SJSA1 (cell line): ENCODE measurements at regions not wholly inside any gene's neighbourhood (a gene's known extent, or its start where the extent isn't known, plus 50 kb on each side); places are given as distances from the start of the nearest gene placed in this dataset.

Source experiments
- DNase-seq, 2 experiments: peaks; one replicate each; pipeline ENCODE4 v3.0.0-alpha.2; 2015 to 2020; ENCODE audit warnings: low spot score in 2 of 2, low read depth in 1 of 2
- H3K27ac ChIP-seq: fragments of 250-450 bp; sonication (Bioruptor Pico); 2 replicates; pipeline ENCODE4 v1.5.1; 2020; ENCODE audit warnings: mild to moderate bottlenecking, moderate library complexity
- H3K27me3 ChIP-seq: fragments of 250-450 bp; sonication (Bioruptor Pico); replicated peaks from 2 replicates; pipeline ENCODE4 v1.5.1; 2020; ENCODE audit warnings: mild to moderate bottlenecking, moderate library complexity
- H3K36me3 ChIP-seq: fragments of 250-450 bp; sonication (Bioruptor Pico); 2 replicates; pipeline ENCODE4 v1.5.1; 2020; ENCODE audit warnings: mild to moderate bottlenecking
- H3K4me1 ChIP-seq: fragments of 250-450 bp; sonication (Bioruptor Pico); replicated peaks from 2 replicates; pipeline ENCODE4 v1.6.1; 2021; ENCODE audit warnings: mild to moderate bottlenecking
- H3K4me3 ChIP-seq: fragments of 250-450 bp; sonication (Bioruptor Pico); 2 replicates; pipeline ENCODE4 v1.5.1; 2020; ENCODE audit warnings: mild to moderate bottlenecking
- H3K9me3 ChIP-seq: fragments of 250-450 bp; sonication (Bioruptor Pico); replicated peaks from 2 replicates; pipeline ENCODE4 v1.5.1; 2020; ENCODE audit warnings: mild to moderate bottlenecking

DNA sequence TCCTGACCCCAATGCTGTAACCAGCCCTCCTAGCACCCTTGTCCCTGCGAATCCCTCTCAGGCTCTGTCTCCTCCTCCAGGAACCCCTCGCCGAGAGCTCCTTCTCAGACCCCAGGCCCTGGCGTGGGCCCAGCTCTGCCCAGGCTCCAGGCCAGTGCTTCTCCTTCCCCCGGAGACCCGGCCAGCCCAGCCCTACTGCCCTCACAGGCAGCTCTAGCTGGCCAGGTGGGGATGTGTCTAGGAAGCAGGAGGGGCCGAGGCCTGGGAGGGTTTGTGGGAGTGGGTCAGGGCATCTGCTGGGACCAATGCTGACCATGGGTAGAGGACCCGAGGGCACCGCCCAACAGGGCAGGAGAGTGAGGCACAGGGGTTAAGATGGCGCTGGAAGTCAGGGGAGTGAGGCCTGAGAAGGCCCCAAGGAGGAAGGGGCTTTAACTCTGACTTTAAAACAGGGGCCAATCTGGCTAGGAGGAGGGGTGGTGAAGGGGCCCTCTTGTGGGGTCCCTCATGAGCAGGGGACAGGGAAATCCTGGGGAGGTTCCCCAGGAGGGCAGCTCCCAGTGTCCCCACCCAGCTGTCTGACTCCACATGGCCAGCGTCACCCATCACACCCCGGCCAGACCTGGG, 64.7 kb upstream of the NKX1-1 start:
- no peaks in the 10 kb centered on the region for H3K4me1 ChIP-seq
- no peak for DNase-seq
- no peaks in the 10 kb centered on the region; the same call in 1 of the 2 replicates for H3K27me3 ChIP-seq
- H3K4me3 ChIP-seq, result no peak overlapping the region
- no peaks in the 10 kb centered on the region for H3K36me3 ChIP-seq
- no peak overlapping the region for H3K27ac ChIP-seq
- H3K9me3 ChIP-seq, result no peaks in the 10 kb centered on the region

- no peaks in the 10 kb centered on the region for H3K9me3 ChIP-seq
- H3K4me3 ChIP-seq, result no peak overlapping the region
- no peaks in the 10 kb centered on the region for H3K36me3 ChIP-seq
- H3K27ac ChIP-seq, result no peak overlapping the region
- H3K4me1 ChIP-seq, result no peaks in the 10 kb centered on the region
- no peaks in the 10 kb centered on the region; the same call in 1 of the 2 replicates for H3K27me3 ChIP-seq
- no peak for DNase-seq
Measured at GRCh38 chr4:1470393-1470670, 64.1 kb upstream of the NKX1-1 start.

- no peak overlapping the region for H3K4me3 ChIP-seq
- no peaks in the 10 kb centered on the region for H3K4me1 ChIP-seq
- DNase-seq, result no peak
- no peaks in the 10 kb centered on the region for H3K9me3 ChIP-seq
- H3K27me3 ChIP-seq, result no peaks in the 10 kb centered on the region; the same call in 1 of the 2 replicates
- H3K27ac ChIP-seq, result no peak overlapping the region
- no peaks in the 10 kb centered on the region for H3K36me3 ChIP-seq
Measured at GRCh38 chr4:1469607-1470392, 63.6 kb upstream of the NKX1-1 start.

DNA sequence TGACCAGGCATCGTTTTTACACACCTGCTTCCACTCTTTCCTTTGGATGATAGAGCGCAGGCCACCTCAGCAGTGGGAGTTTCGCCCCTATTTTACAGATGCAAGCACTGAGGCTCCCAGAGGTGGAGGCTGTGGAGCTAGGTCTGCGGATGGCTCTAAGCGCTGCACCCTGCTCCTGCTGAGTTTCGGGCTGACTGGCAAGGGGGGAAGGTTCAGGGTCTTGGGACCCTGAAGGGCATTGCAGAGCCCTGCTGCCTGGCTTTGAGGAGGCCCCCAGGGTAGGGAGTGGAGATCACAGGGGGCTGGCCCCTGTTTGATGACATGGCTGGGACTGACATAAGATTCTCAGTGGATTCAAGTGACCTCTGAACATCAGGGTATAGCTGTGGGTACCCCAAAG, 62.8 kb upstream of the NKX1-1 start:
- no peak overlapping the region for H3K27ac ChIP-seq
- DNase-seq, result no peak
- H3K4me1 ChIP-seq, result no peaks in the 10 kb centered on the region
- H3K27me3 ChIP-seq, result no peaks in the 10 kb centered on the region; the same call in 1 of the 2 replicates
- no peaks in the 10 kb centered on the region for H3K9me3 ChIP-seq
- no peaks in the 10 kb centered on the region for H3K36me3 ChIP-seq
- H3K4me3 ChIP-seq, result no peak overlapping the region

DNA sequence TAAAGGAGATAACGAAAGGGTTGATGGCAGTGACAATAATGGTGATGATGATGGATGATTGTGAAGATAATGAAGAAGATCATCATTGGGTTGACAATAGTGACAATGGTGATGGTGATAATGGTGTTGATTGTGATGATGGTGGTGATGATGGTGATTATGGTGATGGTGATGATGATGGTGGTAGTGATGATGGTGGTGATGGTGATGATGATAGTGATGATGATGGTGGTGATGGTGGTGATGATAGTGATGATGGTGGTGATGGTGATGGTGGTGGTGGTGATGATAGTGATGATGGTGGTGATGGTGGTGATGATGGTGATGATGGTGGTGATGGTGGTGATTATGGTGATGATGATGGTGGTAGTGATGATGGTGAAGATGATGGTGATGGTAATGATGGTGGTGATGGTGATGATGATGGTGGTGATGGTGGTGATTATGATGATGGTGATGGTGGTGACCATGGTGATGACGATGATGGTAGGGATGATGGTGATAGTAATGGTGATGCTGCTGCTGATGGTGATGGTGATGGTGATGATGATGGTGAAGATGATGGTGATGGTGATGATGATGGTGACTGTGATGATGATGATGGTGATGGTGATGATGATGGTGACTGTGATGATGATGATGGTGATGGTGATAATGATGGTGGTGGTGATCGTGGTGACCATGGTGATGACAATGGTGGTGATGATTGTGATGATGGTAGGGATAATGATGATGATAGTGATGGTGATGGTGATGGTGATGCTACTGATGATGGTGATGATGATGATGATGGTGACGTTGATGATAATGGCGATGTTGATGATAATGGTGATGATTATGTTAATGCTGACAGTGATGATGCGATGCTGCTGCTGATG, 61.6 kb upstream of the NKX1-1 start:
- H3K27me3 ChIP-seq, result peaks cover 2% of the 10 kb centered on the region; the same call in 1 of the 2 replicates
- no peak overlapping the region for H3K4me3 ChIP-seq
- H3K4me1 ChIP-seq, result no peaks in the 10 kb centered on the region
- no peak for DNase-seq
- no peaks in the 10 kb centered on the region for H3K9me3 ChIP-seq
- no peak overlapping the region for H3K27ac ChIP-seq
- H3K36me3 ChIP-seq, result no peaks in the 10 kb centered on the region

DNA sequence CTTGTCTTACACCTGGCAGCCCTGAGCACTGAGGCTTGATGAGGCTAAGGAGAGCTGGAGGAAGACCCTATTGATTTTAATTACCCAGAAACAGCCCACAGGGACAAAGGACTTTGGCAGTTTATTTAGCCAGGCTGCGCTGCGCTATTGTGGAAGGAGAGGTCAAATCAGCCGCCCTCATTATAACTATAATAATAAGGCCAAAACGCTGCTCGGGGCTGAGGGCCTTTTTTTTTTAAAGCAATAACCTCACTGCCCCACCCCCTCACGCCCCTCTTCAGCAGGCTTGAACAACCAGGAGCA, 60.6 kb upstream of the NKX1-1 start:
- Histone ChIP-seq H3K4me3 (no peak overlapping the region), H3K27ac (no peak overlapping the region), H3K27me3 (peaks cover 4% of the 10 kb centered on the region; the same call in 1 of the 2 replicates), H3K9me3 (no peaks in the 10 kb centered on the region), H3K36me3 (no peaks in the 10 kb centered on the region), H3K4me1 (no peaks in the 10 kb centered on the region)
- no peak for DNase-seq

DNA sequence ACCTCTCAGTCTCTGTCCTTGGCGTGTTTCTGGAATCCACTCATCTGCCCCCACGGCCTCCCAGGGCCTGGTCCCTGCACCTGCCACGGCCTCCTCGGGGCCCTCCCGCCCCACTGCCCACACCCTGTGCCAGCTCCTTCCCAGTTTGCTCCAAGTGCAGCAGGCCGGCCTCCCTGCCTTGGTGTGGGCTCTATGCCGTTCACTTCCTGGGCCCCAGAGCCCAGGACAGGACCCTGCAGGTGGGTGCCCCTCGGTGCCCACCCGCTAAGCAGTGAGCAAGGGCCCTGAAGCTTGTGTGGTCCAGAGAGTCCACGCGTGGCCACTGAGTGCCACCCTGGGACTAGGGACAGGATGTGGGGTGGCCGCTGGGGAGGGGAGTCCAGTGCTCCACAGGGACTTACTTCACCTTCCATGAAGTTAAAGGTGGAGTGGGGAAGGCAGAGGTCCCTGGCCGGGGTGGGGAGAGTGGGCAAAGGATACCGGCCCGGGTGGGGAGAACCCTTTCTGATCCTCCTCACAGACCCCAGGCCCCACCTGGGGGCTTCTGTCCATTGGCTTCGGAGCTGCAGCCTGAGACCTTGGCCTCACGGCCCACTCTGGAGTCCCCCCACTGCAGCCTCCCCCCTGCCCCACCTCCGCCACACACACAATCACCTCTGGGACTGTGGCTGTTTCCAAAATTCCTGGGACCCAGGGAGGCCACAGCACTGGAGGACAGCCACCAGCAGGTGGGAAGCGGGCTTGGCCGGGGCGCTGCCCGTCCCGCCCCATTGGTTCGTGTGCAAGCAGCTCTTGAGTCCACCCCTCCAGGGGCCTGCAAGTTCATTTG, 60.0 kb upstream of the NKX1-1 start:
- no peak overlapping the region for H3K27ac ChIP-seq
- no peaks in the 10 kb centered on the region for H3K4me1 ChIP-seq
- no peaks in the 10 kb centered on the region for H3K9me3 ChIP-seq
- DNase-seq, result no peak
- H3K36me3 ChIP-seq, result no peaks in the 10 kb centered on the region
- H3K27me3 ChIP-seq, result peaks cover 4% of the 10 kb centered on the region; the same call in 1 of the 2 replicates
- no peak overlapping the region for H3K4me3 ChIP-seq

- Histone ChIP-seq H3K4me3 (no peak overlapping the region), H3K27me3 (peaks cover 4% of the 10 kb centered on the region; the same call in 1 of the 2 replicates)
Measured at GRCh38 chr4:1465173-1466033, 59.2 kb upstream of the NKX1-1 start.

GRCh38 chr4:1464581-1465171, 58.4 kb upstream of the NKX1-1 start:
- no peak overlapping the region for H3K4me3 ChIP-seq
- no peaks in the 10 kb centered on the region for H3K9me3 ChIP-seq
- no peak for DNase-seq
- H3K27me3 ChIP-seq, result peaks cover 4% of the 10 kb centered on the region; the same call in 1 of the 2 replicates
- H3K4me1 ChIP-seq, result no peaks in the 10 kb centered on the region
- H3K27ac ChIP-seq, result no peak overlapping the region
- H3K36me3 ChIP-seq, result no peaks in the 10 kb centered on the region

More at GRCh38 chr4:1465173-1466033, 59.2 kb upstream of the NKX1-1 start:
- H3K27ac ChIP-seq, result no peak overlapping the region
- H3K36me3 ChIP-seq, result no peaks in the 10 kb centered on the region
- DNase-seq, result no peak
- no peaks in the 10 kb centered on the region for H3K9me3 ChIP-seq
- H3K4me1 ChIP-seq, result no peaks in the 10 kb centered on the region

- no peaks in the 10 kb centered on the region for H3K4me1 ChIP-seq
- no peak for DNase-seq
- H3K27ac ChIP-seq, result no peak overlapping the region
- H3K27me3 ChIP-seq, result peaks cover 4% of the 10 kb centered on the region; the same call in 1 of the 2 replicates
- no peaks in the 10 kb centered on the region for H3K36me3 ChIP-seq
- H3K9me3 ChIP-seq, result no peaks in the 10 kb centered on the region
- H3K4me3 ChIP-seq, result no peak overlapping the region
Measured at GRCh38 chr4:1463927-1464540, 57.8 kb upstream of the NKX1-1 start.

- H3K36me3 ChIP-seq, result no peaks in the 10 kb centered on the region
- H3K9me3 ChIP-seq, result no peaks in the 10 kb centered on the region
- H3K4me1 ChIP-seq, result no peaks in the 10 kb centered on the region
- DNase-seq, result no peak
- no peak overlapping the region for H3K27ac ChIP-seq
- H3K4me3 ChIP-seq, result no peak overlapping the region
- H3K27me3 ChIP-seq, result peaks cover 4% of the 10 kb centered on the region; the same call in 1 of the 2 replicates
Measured at GRCh38 chr4:1463088-1463926, 57.1 kb upstream of the NKX1-1 start.
